Bone marrow (tissue), 2 donors: ENCODE measurements at regions not wholly inside any gene's neighbourhood (a gene's known extent, or its start where the extent isn't known, plus 50 kb on each side); places are given as distances from the start of the nearest gene placed in this dataset.
"Not testable (repeated sequence)": the region's sequence is repeated elsewhere in the genome, so short reads cannot be mapped to it uniquely, and the experiment has no call there.

ENCODE experiments used
- DNase-seq, 2 donors: peaks; one replicate each; lab custom pipeline; 2025; lab: John Stamatoyannopoulos, UW

DNA sequence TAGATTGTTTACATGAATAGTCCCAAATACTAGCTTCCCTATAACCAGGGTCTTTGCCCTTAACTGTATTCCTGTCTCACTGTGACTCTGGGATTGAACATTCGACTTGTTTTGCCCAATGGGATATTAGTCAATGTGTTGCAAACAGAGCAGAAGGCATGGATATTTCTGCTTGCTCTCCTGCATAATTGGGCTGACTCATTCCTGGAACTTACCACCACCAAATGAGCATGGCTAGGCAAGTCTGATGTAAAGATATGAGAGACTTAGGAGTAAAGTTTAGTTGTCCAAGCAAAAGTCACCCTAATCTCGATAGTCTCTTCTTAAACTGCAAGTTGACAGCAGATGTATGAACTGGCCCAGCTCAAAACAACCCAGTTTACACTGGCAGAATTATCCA lies 273.5 kb upstream of the CCNG1 start:
- DNase-seq: no peak

DNA sequence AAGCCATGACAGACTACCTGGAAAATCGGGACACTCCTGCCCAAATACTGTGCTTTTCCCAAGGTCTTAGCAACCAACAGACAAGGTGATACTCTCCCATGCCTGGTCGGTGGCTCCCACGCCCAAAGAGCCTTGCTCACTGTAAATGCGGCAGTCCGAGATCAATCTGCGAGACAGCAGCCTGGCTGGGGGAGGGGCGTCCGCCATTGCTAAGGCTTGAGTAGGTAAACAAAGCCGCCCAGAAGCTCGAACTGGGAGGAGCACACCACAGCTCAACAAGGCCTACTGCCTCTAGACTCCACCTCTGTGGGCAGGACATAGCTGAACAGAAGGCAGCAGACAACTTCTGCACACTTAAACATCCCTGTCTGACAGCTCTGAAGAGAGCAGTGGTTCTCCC lies 272.1 kb upstream of the CCNG1 start:
- no peak for DNase-seq

- not testable (repeated sequence) for DNase-seq
Measured at GRCh38 chr5:163170161-163170560, 267.2 kb upstream of the CCNG1 start.

DNA sequence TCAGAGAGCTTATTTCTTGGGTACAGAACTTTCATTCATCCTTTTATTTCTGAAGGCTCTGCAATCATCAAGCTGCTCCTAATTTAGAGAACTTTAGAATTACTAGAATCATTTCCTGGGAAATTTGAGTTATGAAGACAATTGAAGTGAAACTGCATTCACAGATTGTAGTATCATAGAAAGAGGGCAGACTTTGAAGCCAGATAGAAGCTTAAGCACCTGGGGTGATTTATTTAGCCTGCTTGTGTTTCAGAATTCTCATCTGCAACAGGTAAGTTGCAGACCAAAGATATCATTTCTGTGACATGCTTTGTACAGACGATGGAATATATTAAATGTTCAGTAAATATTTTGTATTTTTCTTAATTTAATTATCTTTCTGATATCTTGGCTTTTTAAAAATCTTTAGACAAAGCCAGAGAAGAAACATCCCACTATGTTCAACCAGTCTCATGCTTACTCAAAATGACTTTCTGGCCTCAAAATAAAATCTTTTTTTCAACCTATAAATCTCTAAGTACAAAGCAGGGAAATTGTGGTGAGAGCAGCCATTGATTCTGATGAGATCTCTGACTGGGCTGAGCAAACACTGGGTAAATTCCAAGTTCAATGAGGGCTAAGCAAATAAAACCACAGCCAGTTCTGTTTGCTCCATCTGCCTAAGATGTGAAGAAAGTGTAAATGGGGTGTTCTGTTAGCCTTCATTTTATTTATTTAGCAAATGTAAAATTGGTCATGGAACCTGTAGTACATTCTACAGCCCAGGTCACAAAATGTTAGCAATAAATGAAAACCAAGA lies 264.7 kb upstream of the CCNG1 start:
- no peak for DNase-seq

- no peak for DNase-seq
Measured at GRCh38 chr5:163177971-163178370, 259.4 kb upstream of the CCNG1 start.

- DNase-seq: no peak
Measured at GRCh38 chr5:163185315-163185714, 252.1 kb upstream of the CCNG1 start.

- no peak for DNase-seq
Measured at GRCh38 chr5:163189023-163189553, 248.3 kb upstream of the CCNG1 start.

DNA sequence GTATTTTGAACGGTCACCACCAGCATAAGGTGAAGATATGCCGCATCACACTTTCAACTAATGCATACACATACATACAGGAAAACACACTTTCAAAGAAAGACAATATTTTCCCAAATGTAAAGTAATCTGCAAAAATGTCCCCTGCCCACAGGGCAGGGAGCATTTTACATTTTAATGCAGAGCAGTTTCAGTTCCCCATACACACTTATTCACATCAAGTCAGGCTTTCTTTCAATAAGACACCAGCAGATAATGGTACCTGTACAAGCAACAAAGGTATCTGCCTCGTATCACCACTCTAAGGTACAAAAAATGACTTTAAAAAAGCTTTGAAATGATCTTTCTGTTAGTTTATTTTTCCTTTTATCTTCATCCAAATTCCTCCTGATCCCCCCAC lies 247.1 kb upstream of the CCNG1 start:
- DNase-seq: no peak

DNA sequence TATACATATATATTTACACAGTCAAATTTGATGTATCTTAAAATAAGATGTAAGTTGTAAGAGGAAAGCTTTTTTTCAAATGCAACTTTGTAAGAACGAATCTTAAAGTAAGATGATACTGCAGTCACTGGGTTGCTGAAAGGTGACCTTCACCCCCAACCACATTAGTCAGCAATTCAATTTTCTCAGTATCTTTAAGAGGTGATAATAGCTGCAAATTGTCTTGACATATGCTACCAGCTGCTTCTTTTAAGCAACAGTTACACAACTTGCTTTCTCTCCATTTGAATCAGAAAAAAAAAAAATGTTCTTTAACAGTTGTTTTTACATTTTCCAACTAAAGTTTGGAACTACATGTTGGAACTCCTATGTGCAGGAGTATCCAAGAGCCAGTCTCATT lies 246.6 kb upstream of the CCNG1 start:
- DNase-seq: no peak

DNA sequence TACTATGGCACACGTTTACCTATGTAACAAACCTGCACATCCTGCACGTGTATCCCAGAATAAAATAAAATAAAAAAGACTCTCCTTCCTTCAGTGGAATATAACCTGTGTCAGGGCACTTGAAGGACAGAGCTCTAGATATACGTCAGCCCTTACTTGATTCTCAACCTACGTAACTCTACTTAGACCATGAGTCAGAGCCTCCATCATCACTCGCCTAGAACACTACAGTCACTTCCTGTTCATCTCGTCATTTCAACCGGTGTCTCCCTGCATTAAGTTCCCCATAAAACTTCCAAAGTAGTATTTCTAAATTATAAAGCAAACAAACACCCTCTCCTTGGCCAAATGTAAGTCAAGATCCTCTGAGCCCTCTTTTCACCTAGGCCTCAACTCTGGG lies 243.5 kb upstream of the CCNG1 start:
- DNase-seq: no peak

GRCh38 chr5:163205645-163206044 lies 231.8 kb upstream of the CCNG1 start:
- DNase-seq: no peak

- DNase-seq: no peak
Measured at GRCh38 chr5:163221581-163221980, 215.8 kb upstream of the CCNG1 start.

DNA sequence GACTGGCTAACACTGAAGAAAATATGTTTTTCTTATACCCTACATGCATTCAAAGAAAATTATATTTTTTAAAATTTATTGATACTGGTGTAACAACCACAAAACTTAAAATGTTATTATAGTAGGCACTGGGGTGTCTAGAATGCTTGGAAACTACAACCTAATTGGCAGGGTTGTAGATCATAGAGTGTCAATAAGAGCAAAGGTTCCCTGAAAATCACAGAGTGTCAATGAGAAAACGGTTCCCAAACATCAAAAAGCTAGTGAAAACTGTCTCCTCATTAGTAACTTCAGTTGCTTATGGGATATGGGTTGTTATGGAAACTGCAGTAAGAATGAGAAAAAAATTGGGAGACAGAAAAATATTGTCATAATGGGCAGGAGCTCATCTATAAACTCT lies 214.4 kb upstream of the CCNG1 start:
- DNase-seq: no peak

- DNase-seq: no peak
Measured at GRCh38 chr5:163244445-163244987, 192.9 kb upstream of the CCNG1 start.

- no peak for DNase-seq
Measured at GRCh38 chr5:163245584-163245983, 191.8 kb upstream of the CCNG1 start.

- no peak for DNase-seq
Measured at GRCh38 chr5:163248333-163248732, 189.1 kb upstream of the CCNG1 start.

DNA sequence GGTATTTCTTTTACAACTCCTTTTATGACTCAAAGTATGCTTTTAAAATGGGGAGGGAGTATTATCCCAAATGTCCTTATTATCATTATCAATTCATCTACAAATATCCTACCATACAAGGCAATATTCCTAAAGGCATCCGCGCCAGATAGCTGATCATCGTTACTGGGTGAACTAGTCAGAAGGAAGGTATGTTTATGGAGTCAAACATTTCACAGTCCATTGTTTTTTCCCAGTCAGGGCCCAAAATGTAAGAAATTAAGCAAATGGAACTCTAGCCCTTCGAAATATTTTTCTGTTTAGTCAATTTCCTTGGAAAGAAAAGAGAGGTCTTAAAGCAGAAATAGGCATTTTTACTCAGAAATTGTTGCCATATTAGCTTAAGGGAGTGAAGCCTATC lies 188.5 kb upstream of the CCNG1 start:
- no peak for DNase-seq

DNA sequence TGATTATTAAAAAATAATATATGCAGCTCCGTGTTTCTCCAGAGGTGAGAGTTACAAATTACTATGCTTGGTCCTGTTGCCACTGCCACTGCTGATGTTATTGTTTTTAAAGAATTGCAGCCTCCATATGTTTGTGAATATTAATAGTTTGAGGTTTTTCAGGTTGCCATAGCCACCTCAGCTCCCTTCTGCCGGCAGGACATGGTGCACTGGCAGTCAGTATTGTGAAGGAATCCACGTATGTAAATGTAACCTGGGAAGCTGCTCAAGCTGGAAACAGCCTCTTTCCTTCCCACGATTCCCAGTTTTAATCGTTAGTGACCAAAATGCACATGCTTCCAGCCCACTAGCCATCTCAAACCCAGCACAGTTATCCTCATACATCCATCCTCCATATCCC lies 184.4 kb upstream of the CCNG1 start:
- DNase-seq: no peak

DNA sequence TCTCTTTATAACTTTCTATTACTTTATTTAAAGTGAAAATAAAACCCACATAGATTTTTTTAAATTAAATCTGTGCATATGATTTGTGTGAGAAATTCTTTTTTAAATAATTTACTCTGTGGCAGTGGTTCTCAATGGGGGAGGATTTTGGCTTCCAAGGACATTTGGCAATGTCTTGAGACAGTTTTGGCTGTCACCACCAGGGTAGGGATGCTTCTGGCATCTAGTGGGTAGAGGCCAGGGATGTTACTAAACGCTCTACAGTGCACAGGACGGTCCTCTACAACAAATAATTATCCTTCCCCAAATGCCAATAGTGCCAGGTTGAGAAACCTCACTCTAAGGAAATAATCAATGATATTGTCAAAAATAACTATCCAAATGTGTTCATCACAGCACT lies 177.9 kb upstream of the CCNG1 start:
- no peak for DNase-seq

DNA sequence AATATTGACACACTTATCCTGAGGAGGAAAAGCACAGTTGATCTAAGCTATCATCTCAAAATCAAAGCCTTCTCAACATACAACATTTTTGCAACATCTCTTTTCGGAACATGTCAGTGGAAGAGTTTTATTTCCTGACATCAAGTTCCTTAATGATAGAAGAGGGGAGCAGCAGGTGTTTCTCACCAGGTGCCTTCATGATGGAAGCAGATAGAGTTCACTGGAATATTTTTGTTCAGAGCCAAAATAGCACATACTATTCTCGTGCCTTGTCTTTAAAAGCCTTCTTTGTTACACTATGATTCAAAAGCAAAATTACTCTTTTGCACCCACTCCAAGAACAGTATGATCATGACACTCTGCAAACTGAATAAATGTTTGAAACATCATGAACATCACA lies 176.9 kb upstream of the CCNG1 start:
- no peak for DNase-seq

GRCh38 chr5:163260961-163261360 lies 176.4 kb upstream of the CCNG1 start:
- no peak for DNase-seq

DNA sequence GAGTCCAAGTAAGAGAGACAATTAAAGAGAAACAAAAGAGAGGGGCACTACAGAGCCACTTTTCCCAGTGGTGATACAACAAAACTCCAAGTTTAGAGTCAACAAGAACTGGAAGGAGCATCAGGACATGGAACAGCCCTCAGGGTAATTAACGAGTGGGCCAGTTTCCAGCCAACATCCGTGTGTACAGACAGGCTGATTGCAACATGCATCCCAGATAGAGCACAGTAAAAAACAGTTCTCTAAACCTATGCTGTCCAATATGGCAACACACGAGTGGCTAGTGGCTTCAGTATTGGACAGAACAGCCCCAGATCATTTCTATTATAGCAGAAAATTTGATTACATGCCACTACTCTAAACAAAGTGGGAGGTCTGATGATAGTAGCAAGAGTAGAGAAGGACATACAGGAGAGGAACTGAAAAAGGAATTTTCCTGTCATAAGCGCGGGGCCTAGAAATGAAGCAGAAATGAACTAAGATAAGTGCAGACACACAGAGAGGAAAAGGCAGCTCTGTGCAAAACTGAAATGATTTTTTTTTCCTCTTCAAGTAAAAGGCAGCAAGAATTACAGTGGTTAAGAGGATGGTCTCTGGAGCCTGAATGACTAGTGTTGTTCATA lies 175.6 kb upstream of the CCNG1 start:
- no peak for DNase-seq

DNA sequence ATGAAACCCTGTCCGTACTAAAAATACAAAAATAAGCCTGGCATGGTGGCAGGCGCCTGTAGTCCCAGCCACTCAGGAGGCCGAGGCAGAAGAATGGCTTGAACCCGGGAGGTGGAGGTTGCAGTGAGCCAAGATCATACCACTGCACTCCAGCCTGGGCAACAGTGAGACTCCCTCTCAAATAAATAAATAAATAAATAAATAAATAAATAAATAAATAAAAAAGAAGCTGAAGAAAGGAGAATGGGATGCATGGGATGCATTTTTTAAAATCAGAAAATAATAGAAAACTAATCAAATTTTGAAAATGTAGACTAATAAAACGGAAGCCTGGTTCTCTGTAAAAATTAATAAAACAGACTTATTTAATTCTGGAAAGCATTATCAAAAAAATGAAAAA lies 171.1 kb upstream of the CCNG1 start:
- not testable (repeated sequence) for DNase-seq
